GM21576 (cell line): ENCODE measurements at regions not wholly inside any gene's neighbourhood (a gene's known extent, or its start where the extent isn't known, plus 50 kb on each side); places are given as distances from the start of the nearest gene placed in this dataset.
"Not testable (repeated sequence)": the region's sequence is repeated elsewhere in the genome, so short reads cannot be mapped to it uniquely, and the experiment has no call there.

Source experiments
- ATAC-seq: cut with Tn5 transposase; IDR thresholded peaks from one replicate; pipeline ENCODE4 v1.9.1; 2021; ENCODE audit warnings: mild to moderate bottlenecking, moderate library complexity; ENCODE audit not compliant: unreplicated experiment

GRCh38 chr2:60358476-60358875 lies 195.0 kb downstream of the BCL11A start:
- no peak for ATAC-seq

GRCh38 chr2:60357996-60358395 lies 195.5 kb downstream of the BCL11A start:
- no peak for ATAC-seq

DNA sequence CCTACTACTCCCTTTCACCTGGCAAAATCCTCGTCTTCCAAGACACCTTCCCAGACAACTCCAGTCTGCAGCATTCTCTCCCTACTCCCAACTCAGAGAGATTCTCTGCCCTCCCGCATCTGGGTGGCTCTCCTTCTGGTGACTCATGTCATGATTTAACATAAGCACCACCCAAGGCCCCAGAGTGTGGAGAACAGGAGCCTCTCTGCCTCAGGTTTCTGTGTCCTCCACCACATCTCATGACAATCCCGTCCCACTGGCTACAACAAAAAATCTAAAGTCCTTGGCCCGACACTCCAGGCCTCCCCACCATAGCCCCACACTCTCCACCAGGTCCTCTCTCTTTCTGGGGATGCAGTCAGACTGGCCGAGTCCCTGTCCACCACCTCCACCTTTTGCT lies 197.1 kb downstream of the BCL11A start:
- no peak for ATAC-seq

DNA sequence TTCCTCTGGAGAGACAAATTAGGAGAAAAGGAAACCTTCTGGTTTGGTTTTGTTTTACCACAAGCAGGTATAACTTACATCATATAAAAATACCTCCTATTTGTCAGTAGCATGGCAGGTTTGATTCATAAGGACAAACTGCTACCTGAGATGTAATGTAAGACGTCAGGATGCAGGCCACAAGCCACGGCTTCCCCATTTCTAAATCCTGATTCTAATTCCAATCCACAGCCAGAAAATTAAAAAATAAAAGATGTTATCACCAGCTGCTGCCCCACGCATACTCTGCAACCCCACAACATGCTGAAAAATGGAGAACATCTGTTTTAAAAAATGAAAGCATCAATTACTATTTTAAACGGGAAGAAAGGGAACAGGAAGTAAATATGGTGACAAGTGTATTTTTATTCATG lies 197.6 kb downstream of the BCL11A start:
- no peak for ATAC-seq

DNA sequence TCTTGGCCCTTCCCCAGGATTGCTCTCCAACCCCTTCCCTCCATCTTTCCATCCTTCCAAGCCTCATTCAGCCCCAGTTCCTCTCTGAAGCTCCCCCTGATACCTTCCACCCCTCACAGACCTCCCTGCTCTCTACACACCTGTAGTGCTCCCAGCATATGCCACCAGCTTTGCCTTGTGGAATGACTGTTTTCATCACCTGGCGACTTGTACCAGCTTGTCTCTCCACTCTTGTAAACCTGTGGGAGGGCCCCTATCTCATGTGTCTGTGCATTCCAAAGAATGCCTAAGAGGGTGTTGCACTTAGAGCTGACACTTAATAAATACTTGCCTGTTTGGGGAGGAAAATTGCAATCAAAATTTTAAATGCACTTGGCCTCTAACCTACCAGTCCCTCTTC lies 198.7 kb downstream of the BCL11A start:
- no peak for ATAC-seq

GRCh38 chr2:60353863-60354262 lies 199.6 kb downstream of the BCL11A start:
- peak; percentile 48 for ATAC-seq

- peak; percentile 11 for ATAC-seq
Measured at GRCh38 chr2:60353406-60353800, 200.1 kb downstream of the BCL11A start.

- ATAC-seq, result no peak
Measured at GRCh38 chr2:60352491-60353405, 200.7 kb downstream of the BCL11A start.

DNA sequence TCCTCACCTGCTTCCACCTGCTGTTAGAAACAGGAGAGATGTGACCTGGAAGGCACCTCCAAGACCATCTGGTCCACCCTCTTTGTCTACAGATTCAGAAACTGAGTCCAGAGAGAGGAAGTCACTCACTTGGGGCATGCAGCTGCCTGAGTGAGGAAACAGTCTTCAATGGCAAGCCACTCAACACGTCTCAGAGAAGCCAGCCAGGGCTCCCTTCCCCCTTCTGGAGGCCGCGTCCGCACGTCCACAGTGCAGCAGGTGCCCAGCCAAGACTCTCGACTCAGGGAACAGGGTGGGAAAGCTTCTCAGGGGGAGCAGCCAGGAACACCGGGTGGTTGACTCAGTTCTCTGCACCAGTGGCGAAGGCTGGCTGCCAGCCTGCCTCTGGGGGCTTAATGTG lies 201.7 kb downstream of the BCL11A start:
- ATAC-seq, result peak; percentile 23

GRCh38 chr2:60351321-60351720 lies 202.1 kb downstream of the BCL11A start:
- no peak for ATAC-seq

GRCh38 chr2:60350791-60351190 lies 202.7 kb downstream of the BCL11A start:
- ATAC-seq, result no peak

DNA sequence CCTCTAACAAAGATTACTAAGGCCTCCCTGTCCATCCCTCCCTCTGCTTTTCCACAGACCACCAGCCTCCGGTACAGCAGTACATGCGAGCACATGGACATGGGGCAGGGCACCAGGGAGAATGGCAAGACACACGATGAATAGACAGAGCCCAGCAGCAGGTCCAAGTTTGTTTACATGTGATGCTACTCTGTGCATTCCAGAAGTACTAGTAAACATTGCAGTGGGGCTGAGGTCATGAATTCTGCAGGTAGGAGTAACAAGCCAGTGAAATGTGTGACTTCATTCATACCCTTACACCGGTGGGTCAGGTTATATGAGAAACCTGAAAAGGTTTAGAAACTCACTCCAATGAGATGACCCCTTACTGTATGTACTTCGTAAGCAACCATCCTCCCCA lies 205.7 kb downstream of the BCL11A start:
- ATAC-seq, result no peak

DNA sequence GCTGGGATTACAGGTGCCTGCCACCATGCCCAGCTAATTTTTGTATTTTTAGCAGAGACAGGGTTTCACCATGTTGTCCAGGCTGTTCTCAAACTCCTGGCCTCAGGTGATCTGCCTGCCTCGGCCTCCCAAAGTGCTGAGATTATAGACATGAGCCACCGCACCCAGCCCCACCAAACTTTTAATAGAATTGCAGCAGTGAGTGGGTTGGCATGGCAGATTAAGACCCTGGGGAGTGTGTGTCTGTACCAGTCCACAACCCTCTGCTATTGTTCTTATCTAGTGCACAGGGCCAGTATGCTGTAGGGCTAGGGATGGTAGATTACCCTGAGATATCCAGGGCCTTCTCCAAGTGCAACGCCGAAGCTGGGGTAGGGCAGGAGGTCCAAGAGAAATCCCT lies 211.0 kb downstream of the BCL11A start:
- ATAC-seq, result not testable (repeated sequence)

GRCh38 chr2:60341151-60341550 lies 212.3 kb downstream of the BCL11A start:
- no peak for ATAC-seq

DNA sequence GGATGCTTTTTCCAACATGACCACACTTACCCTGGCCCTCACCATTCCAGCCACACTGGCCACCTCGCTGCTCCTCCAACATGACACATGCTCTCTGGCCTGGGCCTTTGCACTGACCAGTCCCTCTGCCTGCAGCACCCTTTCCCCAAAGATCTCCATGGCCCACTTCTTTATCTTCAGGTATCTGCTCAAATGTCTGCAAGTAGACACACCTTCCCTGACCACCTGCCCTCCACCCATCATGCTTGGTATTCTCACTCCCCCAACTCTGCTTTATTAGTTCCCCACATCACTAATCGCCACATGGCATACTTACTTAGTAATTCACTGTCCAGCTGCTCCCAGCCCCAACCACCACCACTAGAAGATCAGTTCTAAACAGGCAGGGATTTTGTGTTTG lies 214.2 kb downstream of the BCL11A start:
- ATAC-seq, result no peak

DNA sequence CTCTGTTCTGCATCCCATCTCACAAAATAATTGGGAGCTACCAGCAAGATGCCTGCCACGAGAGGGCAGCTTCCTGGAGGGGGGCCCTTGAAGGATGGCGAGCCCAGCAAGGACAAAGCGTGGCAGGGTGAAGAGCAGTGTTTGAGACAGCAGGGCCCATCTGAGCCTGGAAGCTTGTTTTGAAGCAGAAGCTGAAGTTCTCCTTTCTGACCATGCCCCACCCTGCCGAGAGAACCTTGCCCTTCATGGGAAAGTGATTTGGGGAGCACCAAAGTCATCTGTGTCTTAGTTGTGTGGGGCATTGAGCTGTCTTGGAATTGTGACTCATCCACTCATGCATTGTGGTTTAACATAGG lies 216.3 kb downstream of the BCL11A start:
- ATAC-seq, result no peak

DNA sequence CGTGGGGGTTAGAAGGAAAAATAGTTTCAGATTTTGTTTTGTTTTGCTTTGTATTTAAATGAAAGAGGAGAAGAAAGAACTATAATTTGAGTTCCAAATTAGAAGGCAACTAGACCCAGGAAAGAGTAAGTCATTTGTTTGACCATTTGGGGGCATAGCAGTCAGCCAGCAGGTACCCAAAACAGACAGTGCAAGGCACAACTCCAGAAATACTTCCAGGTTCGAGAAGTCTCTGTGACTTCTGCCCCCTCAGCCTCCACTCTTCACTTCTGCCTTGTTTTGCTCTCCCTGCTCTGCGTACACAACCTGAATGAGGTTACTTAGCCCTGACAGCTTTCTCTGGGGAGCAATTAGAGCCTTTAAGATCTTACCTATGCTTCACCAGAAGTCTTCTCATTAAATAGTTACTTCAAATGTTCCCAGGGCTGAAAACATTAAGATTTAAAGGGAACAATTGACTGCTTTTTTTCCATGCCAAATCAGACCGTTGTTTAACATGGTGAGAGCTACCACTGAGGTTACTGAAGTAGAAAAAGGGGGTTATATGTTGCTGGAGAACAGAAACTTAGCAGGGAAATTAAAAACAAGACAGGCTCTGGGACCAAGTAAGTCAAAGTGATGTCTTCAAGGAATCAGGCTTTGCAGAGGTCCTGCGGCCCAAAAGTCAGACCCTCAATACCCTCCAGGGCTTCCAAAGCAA lies 216.9 kb downstream of the BCL11A start:
- ATAC-seq, result peak; percentile 62

DNA sequence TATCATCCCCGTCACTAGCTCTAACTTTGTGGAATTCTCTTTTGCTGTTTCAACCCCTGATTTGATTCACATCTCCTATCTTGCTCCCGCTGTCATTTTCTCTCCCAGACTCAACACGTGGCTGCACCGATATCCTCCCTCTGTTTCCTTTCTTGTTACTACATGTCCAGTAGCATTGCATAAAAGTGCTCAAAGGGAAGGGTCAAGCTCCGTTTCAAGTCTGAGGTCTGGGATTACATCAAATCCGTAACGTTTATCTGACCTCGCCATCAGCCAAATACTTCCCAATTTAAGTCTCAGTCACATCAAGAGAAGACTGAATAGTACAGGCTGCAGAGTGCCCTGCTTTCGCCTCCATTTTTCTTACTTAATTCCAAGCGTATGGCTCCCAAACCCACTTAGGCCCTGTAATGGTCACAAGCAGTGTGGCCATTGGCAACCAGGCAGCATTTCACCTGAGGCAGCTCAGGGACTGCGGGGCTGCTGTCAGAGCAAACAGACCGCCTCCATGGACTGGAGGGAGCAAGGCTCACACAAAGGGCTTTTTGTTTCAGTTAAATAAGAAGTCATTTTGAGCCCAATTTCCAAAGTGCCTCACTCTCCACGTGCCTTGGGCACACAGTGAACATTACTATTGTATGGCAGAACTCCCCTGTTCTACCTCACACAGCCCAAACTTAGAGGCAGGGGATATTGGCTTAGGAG lies 217.8 kb downstream of the BCL11A start:
- no peak for ATAC-seq

DNA sequence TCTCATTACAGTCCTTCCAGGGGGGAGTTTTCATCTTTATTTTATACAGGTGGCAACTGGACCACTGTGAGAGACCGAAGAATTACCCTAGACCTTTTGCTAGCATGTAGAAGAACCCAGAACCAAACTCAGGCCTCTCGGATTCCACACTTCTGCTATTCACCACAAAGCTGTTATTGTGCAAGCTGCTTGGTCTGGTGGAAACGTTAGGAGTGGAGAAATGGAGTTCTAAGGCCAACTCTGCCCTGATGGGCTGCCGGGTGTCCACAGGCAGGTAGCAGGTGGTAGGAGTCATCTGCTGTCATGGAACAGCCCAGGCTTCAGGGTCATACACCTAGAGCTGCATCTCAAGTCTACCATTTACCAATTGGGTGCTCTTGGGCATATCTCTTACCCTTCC lies 218.8 kb downstream of the BCL11A start:
- no peak for ATAC-seq

DNA sequence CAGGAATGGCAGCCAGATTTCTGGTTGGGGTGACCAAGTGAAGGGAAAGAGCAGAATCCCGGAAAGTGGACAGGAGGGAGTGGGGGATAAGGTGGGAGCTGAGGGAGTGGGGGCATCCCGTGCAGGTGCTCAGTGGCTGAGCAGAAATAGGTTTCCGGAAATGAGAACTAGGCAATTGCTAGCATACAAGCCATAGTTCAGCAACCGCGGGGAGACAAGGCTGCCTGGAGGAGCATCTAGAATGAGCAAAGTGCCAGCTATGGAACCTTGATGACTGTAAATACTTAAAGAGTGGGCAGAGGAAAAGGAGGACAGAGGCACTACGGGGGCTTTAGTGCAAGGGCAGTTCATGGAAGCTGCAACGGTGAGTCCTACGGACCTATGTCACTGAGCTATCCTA lies 220.2 kb downstream of the BCL11A start:
- ATAC-seq, result no peak

DNA sequence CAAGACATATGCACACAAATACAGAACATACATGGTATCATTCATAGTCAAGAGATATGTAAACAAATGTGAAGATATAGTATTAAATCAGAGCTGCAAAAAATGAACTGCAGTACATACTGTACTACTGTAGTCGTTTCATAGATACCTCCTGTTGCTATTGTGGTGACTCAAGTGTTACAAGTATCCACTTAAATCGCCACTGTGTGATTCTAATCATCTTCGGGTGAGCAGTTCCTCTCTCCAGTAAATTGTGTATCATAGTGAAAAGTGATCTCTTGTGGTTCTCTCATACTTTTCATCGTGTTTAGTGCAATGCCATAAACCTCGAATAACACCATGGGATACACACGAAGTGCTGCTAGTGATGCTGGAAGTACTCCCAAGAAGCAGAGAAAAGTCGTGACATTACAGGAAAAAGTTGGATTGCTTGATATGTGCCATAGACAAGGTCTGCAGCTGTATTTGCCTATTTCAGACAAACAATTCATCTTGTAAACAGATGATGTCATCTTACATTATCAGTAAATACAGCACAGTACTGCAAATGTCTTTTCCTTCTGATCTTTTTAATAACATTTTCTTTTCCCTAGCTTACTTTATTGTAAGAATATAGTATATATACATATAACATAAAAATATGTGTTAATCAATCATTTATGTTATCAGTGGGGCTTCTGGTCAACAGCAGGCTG lies 222.2 kb downstream of the BCL11A start:
- ATAC-seq, result no peak
